CD14-positive monocyte (primary cell): ENCODE measurements at regions not wholly inside any gene's neighbourhood (a gene's known extent, or its start where the extent isn't known, plus 50 kb on each side); places are given as distances from the start of the nearest gene placed in this dataset.

ENCODE experiments used
- DNase-seq, 3 donors: peaks; one replicate each; pipeline ENCODE4 v3.0.0-alpha.2; 2011 to 2022
- H2AFZ ChIP-seq: 2 replicates; pipeline ENCODE4 v1.6.0; 2012; ENCODE audit warnings: mild to moderate bottlenecking, low read depth, low read length, inconsistent platforms; ENCODE audit not compliant: insufficient read depth, poor library complexity, severe bottlenecking
- H3K27ac ChIP-seq, 2 donors: 1 replicate in 1 of 2; 2 replicates in 1 of 2; pipeline ENCODE4 v1.5.1; 2012 to 2013; ENCODE audit warnings: low read length in 2 of 2, control low read depth in 1 of 2, inconsistent platforms in 1 of 2, low read depth in 1 of 2, mild to moderate bottlenecking in 1 of 2
- H3K27me3 ChIP-seq, 2 donors: one replicate each; pipeline versions ENCODE4 v1.6.0 to v1.6.1; 2011 to 2013; ENCODE audit warnings: low read length in 2 of 2; ENCODE audit not compliant: control insufficient read depth in 2 of 2, insufficient read depth in 2 of 2
- H3K36me3 ChIP-seq, 2 donors: replicated peaks in 1 of 2; 1 replicate in 1 of 2; 2 replicates in 1 of 2; pipeline versions ENCODE4 v1.5.1 to v1.6.1; 2012 to 2013; ENCODE audit warnings: low read length in 2 of 2, control low read depth in 1 of 2, inconsistent platforms in 1 of 2, mild to moderate bottlenecking in 1 of 2; ENCODE audit not compliant: insufficient read depth in 2 of 2, control insufficient read depth in 1 of 2
- H3K4me1 ChIP-seq, 2 donors: 1 replicate in 1 of 2; 2 replicates in 1 of 2; pipeline versions ENCODE4 v1.5.1 to v1.6.1; 2012 to 2013; ENCODE audit warnings: low read length in 2 of 2, control low read depth in 1 of 2, inconsistent platforms in 1 of 2, mild to moderate bottlenecking in 1 of 2, moderate library complexity in 1 of 2; ENCODE audit not compliant: insufficient read depth in 2 of 2, control insufficient read depth in 1 of 2
- H3K4me2 ChIP-seq: replicated peaks from 2 replicates; pipeline ENCODE3; 2012; ENCODE audit warnings: low read length, moderate library complexity, mild to moderate bottlenecking; ENCODE audit not compliant: poor library complexity, severe bottlenecking; ENCODE audit errors: extremely low read depth
- H3K4me3 ChIP-seq, 3 experiments: fragments of 200-600 bp in 1 of 3; sonication (generic) in 1 of 3; replicated peaks in 1 of 3; 1 replicate in 2 of 3; 2 replicates in 1 of 3; pipeline ENCODE4 v1.5.1; 2011 to 2013; ENCODE audit warnings: low read length in 3 of 3, mild to moderate bottlenecking in 3 of 3, control low read depth in 2 of 3, low read depth in 2 of 3, inconsistent platforms in 1 of 3, moderate library complexity in 1 of 3
- H3K79me2 ChIP-seq: 2 replicates; pipeline ENCODE4 v1.6.0; 2012; ENCODE audit warnings: mild to moderate bottlenecking, control low read depth, inconsistent platforms, low read length, moderate library complexity; ENCODE audit not compliant: insufficient read depth
- H3K9ac ChIP-seq: 2 replicates; pipeline ENCODE4 v1.6.0; 2017; ENCODE audit warnings: low read length, mild to moderate bottlenecking; ENCODE audit not compliant: insufficient read depth, poor library complexity, severe bottlenecking
- H3K9me3 ChIP-seq, 2 donors: replicated peaks in 1 of 2; 1 replicate in 1 of 2; 2 replicates in 1 of 2; pipeline versions ENCODE4 v1.5.1 to v1.6.1; 2012 to 2013; ENCODE audit warnings: low read length in 2 of 2, control low read depth in 1 of 2; ENCODE audit not compliant: control insufficient read depth in 1 of 2, insufficient read depth in 1 of 2
- H4K20me1 ChIP-seq: 2 replicates; pipeline ENCODE4 v1.6.0; 2012; ENCODE audit warnings: mild to moderate bottlenecking, low read length, control low read depth, moderate library complexity; ENCODE audit not compliant: insufficient read depth
- H3K27ac Mint-ChIP-seq, 7 donors: one replicate each; pipeline ENCODE4 v1.8.0; 2020; ENCODE audit warnings: mild to moderate bottlenecking in 7 of 7, mixed read lengths in 7 of 7, moderate library complexity in 6 of 7, inconsistent platforms in 2 of 7
- H3K27me3 Mint-ChIP-seq, 3 donors: one replicate each; pipeline ENCODE4 v1.8.0; 2021 to 2022; ENCODE audit warnings: low read depth in 3 of 3, mild to moderate bottlenecking in 3 of 3, mixed read lengths in 3 of 3, moderate library complexity in 3 of 3, inconsistent platforms in 1 of 3
- H3K36me3 Mint-ChIP-seq, 2 donors: one replicate each; pipeline ENCODE4 v1.8.0; 2020; ENCODE audit warnings: mixed read lengths in 2 of 2, inconsistent platforms in 1 of 2, mild to moderate bottlenecking in 1 of 2
- H3K4me1 Mint-ChIP-seq: one replicate; pipeline ENCODE4 v1.8.0; 2020; ENCODE audit warnings: mild to moderate bottlenecking, mixed read lengths
- H3K4me3 Mint-ChIP-seq, 2 donors: one replicate each; pipeline ENCODE4 v1.8.0; 2020; ENCODE audit warnings: mild to moderate bottlenecking in 2 of 2, mixed read lengths in 2 of 2, moderate library complexity in 1 of 2
- H3K9me3 Mint-ChIP-seq, 7 donors: one replicate each; pipeline ENCODE4 v1.8.0; 2020 to 2022; ENCODE audit warnings: mixed read lengths in 7 of 7, mild to moderate bottlenecking in 6 of 7, moderate library complexity in 6 of 7, inconsistent platforms in 2 of 7
- WGBS: methylation state at CpG from one replicate; pipeline ENCODE4 v1.1.5; 2013; ENCODE audit warnings: missing lambda C conversion rate; ENCODE audit not compliant: insufficient coverage; 5-methylcytosine and 5-hydroxymethylcytosine counted together
- intact Hi-C, 2 donors: fragments of 100-400 bp; cut with micrococcal nuclease; formaldehyde crosslinking; loops; one replicate each; pipeline versions ENCODE4 v1.15.0 to v1.15.1; 2023
- TF ChIP-seq, protein P1 (sequence below): fragments of 200-600 bp; IDR thresholded peaks from one replicate; pipeline ENCODE4 v1.8.0; 2022; ENCODE audit warnings: antibody characterized with exemption, mild to moderate bottlenecking

GRCh38 chr5:115424446-115424845 is 120.1 kb downstream of the FEM1C start:
- H3K4me3 Mint-ChIP-seq, result no peak overlapping the region
- H3K36me3 Mint-ChIP-seq, result no peaks in the 10 kb centered on the region
- Histone ChIP-seq H3K9ac (no peak overlapping the region), H3K36me3 (no peaks in the 10 kb centered on the region), H3K4me3 (no peak overlapping the region), H3K79me2 (no peaks in the 10 kb centered on the region), H3K4me2 (no peak overlapping the region), H3K27me3 (no peaks in the 10 kb centered on the region), H4K20me1 (no peaks in the 10 kb centered on the region), H3K9me3 (no peaks in the 10 kb centered on the region), H3K4me1 (no peaks in the 10 kb centered on the region), H2AFZ (no peak overlapping the region), H3K27ac (no peak overlapping the region)
- no CpG with 5 or more reads among the region's 3 CpGs for WGBS
- peaks cover 0 to 9% (median 7%) of the 10 kb centered on the region in 3 donors for H3K27me3 Mint-ChIP-seq
- no peak overlapping the region for H3K27ac Mint-ChIP-seq
- intact Hi-C loops, result no loop called here
- TF ChIP-seq, protein P1, sequence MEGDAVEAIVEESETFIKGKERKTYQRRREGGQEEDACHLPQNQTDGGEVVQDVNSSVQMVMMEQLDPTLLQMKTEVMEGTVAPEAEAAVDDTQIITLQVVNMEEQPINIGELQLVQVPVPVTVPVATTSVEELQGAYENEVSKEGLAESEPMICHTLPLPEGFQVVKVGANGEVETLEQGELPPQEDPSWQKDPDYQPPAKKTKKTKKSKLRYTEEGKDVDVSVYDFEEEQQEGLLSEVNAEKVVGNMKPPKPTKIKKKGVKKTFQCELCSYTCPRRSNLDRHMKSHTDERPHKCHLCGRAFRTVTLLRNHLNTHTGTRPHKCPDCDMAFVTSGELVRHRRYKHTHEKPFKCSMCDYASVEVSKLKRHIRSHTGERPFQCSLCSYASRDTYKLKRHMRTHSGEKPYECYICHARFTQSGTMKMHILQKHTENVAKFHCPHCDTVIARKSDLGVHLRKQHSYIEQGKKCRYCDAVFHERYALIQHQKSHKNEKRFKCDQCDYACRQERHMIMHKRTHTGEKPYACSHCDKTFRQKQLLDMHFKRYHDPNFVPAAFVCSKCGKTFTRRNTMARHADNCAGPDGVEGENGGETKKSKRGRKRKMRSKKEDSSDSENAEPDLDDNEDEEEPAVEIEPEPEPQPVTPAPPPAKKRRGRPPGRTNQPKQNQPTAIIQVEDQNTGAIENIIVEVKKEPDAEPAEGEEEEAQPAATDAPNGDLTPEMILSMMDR, result no peak
- H3K9me3 Mint-ChIP-seq, result peaks cover 0 to 6% (median 0%) of the 10 kb centered on the region in 7 donors
- no peak for DNase-seq
- H3K4me1 Mint-ChIP-seq, result peaks cover 8% of the 10 kb centered on the region

DNA sequence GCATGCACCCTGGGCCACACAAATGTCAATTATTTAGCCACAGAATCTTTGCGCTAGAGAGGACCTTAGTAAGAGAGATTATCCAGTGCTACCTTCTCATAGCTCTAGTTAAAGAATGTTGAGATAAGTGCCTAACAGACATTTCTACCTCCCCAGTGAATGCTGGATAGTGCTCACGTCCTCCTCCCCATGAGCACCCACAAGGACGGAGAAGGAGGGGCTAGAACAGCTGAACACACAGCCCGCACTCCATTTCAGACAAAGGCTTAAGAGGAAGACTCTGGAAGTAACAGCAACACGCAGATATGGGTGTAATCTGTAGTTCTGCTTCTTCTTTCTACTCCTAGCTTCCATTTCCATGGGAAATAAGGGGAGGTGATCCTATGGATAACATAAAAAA is 120.5 kb downstream of the FEM1C start:
- Histone ChIP-seq H3K27me3 (no peaks in the 10 kb centered on the region), H3K4me2 (no peak overlapping the region), H3K9ac (no peak overlapping the region), H3K4me3 (no peak overlapping the region), H2AFZ (no peak overlapping the region), H3K9me3 (no peaks in the 10 kb centered on the region), H4K20me1 (no peaks in the 10 kb centered on the region), H3K79me2 (no peaks in the 10 kb centered on the region), H3K36me3 (no peaks in the 10 kb centered on the region), H3K27ac (no peak overlapping the region), H3K4me1 (no peaks in the 10 kb centered on the region)
- TF ChIP-seq, protein P1, result no peak
- H3K27ac Mint-ChIP-seq, result no peak overlapping the region
- DNase-seq, result no peak
- no CpG with 5 or more reads among the region's 5 CpGs for WGBS
- no peak overlapping the region for H3K4me3 Mint-ChIP-seq
- H3K4me1 Mint-ChIP-seq, result peaks cover 8% of the 10 kb centered on the region
- H3K9me3 Mint-ChIP-seq, result peaks cover 0 to 6% (median 0%) of the 10 kb centered on the region in 7 donors
- peaks cover 0 to 10% (median 8%) of the 10 kb centered on the region in 3 donors for H3K27me3 Mint-ChIP-seq
- intact Hi-C loops, result no loop called here
- no peaks in the 10 kb centered on the region for H3K36me3 Mint-ChIP-seq
